Left hindlimb (tissue), 1 donor: ENCODE measurements at regions not wholly inside any gene's neighbourhood (a gene's known extent, or its start where the extent isn't known, plus 50 kb on each side); places are given as distances from the start of the nearest gene placed in this dataset.
A peak's percentile ranks its signal among the peaks of the same experiment; 100 is the strongest.
"Not testable (repeated sequence)": the region's sequence is repeated elsewhere in the genome, so short reads cannot be mapped to it uniquely, and the experiment has no call there.

Experiments used
- DNase-seq: peaks from one replicate; pipeline ENCODE4 v3.0.0-alpha.2; 2018

DNA sequence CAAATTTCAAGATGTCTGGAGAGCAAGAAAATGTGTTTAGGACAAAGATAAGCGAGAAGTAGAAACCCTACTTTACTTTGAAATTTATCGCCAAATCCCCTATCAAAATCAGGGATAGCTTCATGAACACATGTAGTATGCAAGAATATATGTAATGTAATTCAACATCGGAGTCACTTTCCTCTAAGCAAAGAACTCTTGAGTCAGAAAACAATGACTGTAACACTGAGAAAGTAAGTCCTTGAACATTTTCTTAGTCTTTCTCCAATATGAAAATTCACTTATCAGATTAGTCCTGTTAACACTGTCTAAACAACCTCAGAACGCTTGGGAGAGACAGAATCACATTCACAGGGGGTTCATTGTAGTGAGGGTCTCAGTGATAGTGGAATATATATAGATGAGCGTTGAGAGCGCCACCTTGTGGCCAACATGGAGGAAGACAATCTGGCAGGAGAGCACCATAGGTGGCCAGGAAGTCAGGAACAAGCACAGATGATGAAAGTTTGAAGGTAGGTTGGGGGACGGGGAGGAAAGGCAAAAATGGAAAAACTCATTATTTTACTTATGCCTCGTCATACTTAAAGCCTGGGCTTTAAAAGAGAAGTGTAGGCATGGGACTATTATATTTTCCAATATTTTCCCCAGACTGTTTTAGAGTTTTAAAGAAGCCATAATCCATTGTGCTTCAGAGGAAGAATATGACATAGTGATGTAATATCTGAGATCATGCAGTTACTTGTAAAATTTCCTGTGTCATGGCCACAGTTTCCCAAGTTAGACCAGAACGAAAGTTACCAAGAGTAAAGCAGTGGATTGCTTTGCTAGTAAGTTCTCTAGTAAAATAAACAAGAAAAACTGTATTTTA lies 115.5 kb upstream of the GNAI1 start:
- DNase-seq = peak; percentile 43

DNA sequence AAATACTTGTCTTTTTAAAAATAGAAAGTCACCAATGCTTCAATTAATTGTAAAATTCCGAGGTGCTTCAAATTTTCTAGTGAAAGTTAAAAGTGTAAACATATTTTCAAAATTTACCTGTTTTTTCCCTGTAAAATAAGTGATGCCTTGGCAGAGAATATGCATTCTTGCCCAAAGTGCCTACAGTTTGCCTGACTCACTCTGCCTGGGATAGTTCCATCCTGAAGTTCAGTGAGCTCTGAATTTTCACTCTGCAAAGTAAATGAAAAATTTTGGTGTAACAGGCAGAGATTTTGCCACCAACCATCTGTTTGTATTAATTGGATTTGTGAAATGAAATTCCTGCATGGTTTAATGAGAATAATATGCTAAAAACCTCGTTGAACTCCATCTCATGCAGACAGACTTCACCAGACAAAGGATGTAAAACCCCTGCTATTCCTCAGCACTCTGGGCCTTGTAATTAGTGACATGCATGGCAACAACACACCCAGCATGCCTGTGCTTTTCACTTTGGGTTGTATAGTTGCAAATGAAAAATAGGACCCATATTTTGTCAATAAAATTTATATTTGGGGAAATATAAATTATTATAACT lies 117.4 kb upstream of the GNAI1 start:
- no peak for DNase-seq

DNA sequence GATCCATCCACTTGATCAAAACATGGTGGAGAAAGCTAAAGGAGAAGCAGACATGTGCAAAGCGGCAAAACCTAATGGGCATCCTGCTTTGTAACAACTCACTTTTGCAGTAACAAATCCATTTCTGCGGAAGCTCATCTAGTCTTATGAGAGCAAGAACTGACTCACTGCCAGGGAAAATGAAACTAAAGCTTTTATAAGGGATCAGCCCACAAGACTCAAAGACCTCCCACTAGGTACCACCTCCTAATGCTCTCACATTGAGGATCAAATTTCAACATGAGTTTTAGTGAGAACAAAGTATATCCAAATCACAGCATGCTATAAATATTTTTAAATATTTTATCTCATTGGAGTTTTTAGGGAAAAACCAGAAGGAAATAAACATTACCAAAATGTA lies 120.1 kb upstream of the GNAI1 start:
- DNase-seq = no peak

DNA sequence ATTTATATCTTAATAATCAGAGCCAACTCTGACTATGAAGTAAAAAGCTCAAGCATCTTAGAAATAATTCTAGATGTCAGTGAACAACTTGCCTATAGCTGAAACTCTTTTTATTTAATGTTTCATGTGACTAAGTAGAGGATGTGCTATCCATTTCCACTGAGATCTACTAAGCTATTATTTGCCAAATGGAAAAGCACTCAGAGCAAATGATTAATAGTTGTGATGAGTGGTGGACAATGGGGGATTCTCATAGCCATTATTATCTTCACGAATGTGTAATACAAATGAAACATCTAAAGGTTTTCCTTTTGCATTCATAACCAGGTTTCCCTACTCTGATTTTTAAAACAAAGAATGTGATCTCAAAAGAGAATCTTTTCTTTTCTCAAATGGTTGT lies 126.6 kb upstream of the GNAI1 start:
- DNase-seq = no peak

DNA sequence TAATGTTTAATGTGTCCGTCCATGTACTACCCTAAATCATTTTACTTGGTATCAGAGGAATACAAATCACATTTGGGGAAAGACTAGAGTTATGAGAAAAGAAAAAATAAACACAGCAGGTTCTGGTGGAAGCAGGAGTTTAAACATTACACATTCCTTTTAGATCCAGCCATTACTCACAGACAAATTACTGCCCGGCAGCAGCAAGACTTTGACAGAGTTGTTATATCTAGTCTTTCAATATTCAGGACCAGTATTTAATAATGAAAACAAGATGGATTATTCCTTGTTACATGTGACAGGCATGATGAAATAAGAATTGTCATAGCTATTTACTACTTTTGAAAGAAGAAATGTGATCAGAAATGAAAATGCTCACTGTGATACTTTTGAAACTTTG lies 131.8 kb upstream of the GNAI1 start:
- no peak for DNase-seq

DNA sequence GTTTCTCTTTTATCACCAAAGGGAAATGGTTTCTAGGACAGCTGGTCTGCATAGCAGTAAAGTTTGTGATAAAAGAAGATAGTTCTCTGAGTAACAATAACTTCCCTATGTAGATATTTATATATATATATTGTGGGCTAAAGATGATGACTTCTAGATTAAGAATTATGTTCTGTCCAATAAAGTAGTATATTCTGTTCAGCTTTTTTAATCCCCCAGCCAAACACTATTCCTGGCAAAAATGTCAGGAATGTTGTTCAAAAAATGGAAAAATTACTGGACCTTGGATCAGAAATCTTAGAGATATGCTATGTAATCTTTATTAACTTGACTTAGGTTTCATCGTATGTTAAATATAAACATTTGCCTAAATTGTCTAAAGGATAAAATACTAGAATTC lies 136.3 kb upstream of the GNAI1 start:
- no peak for DNase-seq

DNA sequence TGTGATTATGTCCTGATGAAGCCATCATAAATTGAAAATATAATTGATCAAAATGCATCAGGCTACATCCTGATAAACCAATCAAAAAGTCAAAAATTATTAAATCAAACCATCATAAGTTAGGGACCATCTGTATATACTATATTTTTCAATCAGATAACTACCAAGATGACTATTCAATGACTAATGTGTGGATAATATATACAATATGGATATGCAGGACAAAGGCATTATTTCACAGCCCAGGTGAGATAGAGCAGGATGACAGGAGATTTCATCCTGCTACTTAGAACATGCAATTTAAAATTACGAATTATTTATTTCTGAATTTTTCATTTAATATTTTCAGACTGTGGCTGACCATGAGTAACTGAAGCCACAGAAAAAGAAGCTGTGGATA lies 137.3 kb upstream of the GNAI1 start:
- no peak for DNase-seq

DNA sequence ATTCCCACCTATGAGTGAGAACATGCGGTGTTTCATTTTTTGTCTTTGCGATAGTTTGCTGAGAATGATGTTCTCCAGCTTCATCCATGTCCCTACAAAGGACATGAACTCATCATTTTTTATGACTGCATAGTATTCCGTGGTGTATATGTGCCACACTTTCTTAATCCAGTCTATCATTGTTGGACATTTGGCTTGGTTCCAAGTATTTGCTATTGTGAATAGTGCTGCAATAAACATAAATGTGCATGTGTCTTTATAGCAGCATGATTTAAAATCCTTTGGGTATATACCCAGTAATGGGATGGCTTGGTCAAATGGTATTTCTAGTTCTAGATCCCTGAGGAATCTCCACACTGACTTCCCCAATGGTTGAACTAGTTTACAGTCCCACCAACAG lies 138.9 kb upstream of the GNAI1 start:
- not testable (repeated sequence) for DNase-seq

DNA sequence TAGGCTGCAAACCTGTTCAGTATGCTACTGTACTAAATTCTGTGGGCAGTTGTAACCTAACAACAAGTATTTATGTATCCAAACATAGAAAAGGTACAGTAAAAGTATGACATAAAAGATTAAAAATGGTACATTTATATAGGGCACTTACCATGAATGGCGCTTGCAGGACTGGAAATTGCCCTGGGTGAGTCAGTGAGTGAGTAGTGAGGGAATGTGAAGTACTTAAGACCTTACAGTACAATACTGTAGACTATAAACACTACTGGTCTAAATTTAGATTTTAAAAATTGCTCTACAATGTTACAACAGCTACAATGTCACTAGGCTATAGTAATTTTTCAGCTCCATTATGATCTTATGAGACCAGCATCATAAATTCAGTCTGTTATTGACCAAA lies 146.0 kb upstream of the GNAI1 start:
- no peak for DNase-seq

DNA sequence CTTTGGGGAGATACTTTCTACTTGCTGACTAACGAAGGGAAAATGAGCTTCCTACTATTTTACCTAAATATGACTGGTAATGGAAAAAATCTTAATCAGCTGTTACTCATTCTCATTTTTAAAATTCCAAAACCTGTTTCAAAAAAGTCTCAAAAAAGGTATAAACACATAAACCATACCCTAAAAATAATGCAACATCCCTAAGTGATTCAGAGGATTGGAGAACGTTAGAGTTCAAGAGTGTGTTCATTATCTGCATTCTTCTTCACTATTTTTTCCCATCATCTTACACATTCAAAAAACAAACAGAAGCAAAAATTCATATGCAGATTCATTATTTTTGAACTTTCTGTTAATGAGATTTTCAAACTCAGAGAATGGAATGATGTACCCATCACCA lies 150.4 kb upstream of the GNAI1 start:
- DNase-seq = no peak

DNA sequence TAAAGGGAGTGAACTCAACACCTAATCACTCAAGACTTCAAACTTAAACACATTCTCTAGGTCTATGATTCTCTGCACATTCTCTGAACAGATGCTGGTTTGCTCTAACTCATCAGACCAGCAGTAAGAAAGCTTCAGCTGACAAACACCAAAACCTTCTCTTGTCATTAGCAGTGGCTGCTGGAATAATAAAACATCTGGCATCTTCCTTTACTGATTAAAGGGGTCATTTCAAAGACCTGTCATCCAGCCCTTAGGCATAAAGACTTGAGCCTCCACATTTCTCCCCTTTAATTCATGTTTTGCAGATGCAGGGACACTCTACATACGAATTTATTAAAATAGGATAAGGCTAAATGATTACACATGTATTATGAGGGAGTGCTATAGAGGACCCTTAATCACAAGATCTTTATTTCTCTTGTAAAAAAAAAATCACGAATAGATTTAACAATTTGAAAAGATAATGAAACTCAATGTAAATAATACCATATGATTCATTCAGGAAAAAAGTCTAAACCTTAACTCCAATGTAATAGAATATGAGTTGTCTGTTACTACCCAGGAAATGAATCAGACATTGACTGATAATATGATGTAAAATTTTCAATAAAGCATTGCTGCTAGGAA lies 152.4 kb upstream of the GNAI1 start:
- DNase-seq = no peak

DNA sequence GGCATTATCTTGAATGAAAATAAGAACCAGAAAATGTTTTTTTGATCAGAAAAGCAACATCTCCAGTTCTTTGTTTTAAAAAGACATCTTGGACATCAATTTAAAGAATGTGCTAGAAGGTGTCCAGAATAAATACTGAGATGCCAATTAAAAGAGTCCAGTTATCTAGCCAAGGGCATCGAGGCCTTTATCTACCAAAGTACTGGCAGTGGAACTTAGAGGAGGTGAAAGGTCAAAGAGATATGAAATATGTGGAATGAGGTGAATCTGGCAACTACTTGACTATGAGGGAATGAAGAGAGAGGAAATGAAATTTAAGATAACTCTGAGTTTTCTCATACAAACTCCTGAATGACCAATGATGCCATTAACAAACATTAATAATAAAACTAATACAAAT lies 154.3 kb upstream of the GNAI1 start:
- DNase-seq = no peak

DNA sequence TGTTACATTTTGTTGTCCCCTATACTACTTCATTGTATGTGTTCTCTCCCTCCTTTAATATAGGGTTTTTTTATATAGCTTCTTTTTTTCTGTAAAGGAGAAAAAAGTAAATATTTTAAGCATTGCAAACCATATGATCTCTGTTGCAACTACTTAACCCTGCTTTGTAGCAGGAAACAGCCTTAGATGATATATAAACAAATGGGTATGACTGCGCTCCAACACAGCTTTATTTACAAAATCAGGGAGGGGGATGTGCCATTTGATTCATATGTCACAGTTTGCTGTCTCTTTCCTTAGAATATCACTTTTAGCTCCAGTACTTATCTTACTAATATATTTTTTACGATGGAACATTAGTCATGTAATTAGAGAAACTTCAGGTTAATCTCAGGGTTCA lies 155.2 kb upstream of the GNAI1 start:
- DNase-seq = no peak

DNA sequence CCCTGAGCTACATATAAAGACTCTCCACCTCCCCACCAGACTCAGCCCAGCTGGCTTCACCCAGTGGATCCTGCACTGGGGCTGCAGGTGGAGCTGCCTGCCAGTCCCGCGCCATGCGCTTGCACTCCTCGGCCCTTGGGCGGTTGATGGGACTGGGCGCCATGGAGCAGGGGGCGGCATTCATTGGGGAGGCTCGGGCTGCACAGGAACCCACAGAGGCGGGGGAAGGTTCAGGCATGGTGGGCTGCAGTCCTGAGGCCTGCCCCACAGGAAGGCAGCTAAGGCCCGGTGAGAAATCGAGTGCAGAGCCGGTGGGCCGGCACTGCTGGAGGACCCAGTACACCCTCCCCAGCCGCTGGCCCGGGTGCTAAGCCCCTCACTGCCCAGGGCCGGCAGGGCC lies 157.2 kb upstream of the GNAI1 start:
- no peak for DNase-seq

DNA sequence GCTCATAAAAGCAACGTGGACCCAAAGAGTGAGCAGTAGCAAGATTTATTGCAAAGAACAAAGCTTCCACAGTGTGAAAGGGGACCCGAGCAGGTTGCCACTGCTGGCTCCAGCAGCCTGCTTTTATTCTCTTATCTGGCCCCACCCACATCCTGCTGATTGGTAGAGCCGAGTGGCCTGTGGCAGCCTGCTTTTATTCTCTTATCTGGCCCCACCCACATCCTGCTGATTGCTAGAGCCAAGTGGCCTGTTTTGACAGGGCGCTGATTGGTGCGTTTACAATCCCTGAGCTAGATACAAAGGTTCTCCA lies 158.0 kb upstream of the GNAI1 start:
- DNase-seq = not testable (repeated sequence)

DNA sequence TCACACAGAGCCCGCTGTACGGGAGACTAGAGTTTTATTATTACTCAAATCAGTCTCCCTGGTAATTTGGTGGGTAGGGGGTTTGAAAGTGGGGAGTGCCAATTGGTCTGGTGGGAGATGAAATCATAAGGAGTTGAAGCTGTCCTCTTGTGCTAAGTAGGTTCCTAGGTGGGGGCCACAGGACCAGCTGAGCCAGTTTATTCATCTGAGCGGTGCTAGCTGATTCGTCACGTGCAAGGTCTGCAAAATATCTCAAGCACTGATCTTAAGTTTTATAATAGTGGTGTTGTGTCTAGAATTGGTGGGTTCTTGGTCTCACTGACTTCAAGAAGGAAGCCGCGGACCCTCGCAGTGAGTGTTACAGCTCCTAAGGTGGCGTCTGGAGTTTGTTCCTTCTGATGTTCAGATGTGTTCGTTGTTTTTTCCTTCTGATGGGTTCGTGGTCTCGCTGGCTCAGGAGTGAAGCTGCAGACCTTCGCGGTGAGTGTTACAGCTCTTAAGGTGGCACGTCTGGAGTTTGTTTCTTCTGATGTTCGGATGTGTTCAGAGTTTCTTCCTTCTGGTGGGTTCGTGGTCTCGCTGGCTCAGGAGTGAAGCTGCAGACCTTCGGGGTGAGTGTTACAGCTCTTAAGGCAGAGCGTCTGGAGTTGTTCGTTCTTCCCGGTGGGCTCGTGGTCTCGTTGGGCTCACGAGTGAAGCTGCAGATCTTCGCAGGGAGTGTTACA lies 158.5 kb upstream of the GNAI1 start:
- not testable (repeated sequence) for DNase-seq

DNA sequence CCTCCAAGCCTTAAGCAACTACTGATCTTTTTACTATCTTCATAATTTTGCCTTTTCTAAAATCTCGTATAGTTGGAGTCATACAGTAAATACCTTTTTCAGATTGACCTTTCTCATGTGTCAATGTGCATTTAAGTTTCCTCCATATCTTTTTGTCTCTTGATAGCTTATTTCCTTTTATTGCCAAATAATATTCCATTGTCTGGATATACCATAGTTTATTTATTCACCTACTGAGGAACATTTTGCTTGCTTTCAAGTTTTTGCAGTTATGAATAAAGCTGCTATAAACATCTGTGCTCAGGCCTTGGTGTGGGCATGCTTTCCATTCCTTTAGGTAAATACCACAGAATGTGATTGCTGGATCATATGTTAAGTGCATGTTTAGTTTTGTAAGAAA lies 161.2 kb upstream of the GNAI1 start:
- DNase-seq = no peak

DNA sequence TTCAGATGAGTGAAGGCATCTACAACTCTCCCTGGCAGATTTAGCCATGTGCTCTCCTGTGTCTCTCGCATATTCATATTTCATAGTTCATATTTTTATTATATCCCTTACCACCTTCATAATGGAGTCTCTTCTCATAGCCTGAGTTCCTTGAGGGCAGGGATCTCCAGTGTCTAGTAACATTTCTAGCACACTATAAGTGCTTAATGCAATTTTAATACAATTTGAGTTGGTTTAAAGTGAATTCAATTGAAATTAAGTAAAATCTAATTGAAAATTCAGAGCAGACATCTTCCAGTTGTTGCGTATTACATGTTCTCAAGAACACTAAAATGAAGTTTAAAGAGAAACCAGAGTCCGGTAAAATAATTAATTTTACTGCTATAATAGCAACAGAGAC lies 163.6 kb upstream of the GNAI1 start:
- DNase-seq = no peak

DNA sequence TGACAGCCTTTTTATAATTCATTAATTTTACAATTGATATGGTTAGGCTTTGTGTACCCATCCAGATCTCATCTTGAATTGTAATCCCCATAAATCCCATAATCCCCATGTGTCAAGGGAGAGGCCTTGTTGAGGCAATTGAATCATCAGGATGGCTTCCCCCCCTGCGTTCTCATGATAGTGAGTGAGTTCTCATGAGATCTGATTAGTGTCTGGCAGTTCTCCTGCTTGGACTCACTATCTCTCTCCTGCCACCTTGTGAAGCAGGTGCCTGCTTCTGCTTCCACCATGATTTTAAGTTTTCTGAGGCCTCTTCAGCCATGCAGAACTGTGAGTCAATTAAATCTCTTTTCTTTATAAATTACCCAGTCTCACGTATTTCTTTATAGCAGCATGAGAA lies 165.7 kb upstream of the GNAI1 start:
- no peak for DNase-seq

DNA sequence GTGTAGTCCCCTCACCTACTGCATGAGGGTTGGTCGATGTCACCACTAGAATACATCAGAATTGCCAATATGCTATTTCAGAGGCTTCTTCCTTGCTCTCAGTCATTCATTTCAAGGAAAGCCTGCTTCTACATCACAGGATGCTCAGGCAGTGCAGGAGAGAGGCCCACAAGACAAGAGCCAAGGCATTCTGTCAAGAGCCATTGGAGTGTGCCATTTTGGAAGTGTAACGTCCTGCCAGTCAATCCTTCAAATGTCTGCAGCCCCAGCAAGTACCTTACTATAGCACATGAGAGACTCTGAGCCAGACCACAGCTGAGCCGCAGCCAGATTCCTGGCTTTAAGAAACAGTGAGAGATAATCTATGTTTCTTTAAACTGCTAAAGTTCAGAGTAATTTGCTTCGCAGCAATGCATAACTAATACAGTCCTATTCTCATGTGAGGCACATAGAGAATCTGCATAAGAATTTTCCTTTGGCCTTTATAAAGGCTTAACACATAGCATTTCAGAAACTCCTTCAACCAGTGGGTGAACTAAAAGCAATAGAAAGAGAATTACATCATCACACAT lies 166.5 kb upstream of the GNAI1 start:
- DNase-seq = no peak

DNA sequence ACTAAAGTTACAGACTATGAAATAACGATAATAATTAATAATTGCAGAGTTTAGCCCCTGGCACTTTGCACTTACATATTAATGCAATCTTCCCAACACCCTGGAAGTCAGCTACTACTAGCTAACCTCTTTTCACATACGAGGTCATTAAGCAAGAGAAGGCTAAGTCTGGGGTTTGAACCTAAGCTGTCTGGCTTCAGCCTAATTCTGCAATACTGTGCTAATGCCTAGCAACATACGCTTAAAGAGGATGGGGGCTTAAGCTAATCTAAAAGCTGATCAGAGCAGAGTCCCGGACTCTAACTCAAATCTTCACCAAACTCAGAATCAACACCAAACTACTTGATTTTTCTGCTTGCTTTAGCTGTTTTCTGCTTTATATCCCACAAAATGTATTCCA lies 168.7 kb upstream of the GNAI1 start:
- DNase-seq = no peak

DNA sequence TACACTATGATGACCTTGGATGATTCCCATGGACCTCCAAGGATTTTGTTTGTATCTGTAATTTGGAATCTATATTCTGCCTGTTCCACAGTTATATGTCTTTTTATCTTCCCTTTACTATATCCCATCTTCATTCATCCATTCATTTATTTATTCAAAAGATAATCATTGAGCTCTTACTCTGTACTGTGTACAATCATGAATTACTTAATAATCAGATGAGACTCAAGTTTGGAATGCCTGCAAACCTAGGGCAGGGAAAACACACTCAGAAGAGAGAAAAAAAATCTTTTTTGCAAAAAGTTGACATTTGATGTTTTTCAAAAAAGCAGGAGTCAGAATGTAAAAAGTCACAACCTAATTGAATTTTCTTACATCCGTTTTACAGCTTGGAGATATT lies 170.2 kb upstream of the GNAI1 start:
- DNase-seq = no peak

DNA sequence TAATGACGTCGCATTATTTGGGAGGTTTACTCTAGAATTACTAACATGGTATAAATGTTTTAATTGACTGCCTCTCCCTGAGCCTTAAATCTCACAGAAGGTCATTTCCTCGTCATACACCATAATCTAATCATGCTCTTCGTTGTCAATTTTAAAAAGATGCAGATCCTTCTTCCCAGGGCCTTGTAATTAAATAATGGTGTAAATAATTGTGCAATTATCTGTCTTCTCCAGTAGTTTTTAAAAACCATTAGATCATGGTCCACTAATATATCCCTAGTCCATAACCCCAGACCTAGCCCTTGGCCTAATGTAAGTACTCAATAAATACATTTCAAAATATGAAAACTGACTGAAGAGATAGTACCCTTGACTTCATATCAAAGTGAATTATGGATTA lies 181.5 kb upstream of the GNAI1 start:
- no peak for DNase-seq

DNA sequence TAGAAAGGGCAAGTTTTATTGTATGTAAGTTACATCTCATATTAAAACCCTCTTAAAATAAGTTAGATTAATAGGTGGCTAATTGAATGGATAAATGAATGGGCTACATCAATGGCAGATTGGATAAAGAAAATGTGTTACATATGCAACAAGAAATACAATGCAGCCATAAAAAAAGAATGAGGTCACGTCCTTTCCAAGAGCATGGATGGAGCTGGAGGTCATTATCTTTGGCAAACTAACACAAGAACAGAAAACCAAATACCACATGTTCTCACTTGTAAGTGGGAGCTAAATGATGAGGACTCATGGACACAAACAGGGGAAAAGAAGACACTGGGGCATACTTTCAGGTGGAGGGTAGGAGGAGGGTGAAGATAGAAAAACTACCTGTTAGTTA lies 182.2 kb upstream of the GNAI1 start:
- no peak for DNase-seq
